HCT116 (cell line): ENCODE measurements at regions not wholly inside any gene's neighbourhood (a gene's known extent, or its start where the extent isn't known, plus 50 kb on each side); places are given as distances from the start of the nearest gene placed in this dataset.

Source experiments
- ATAC-seq: fragments of 200-7000 bp; cut with Tn5 transposase; 2 replicates; pipeline ENCODE4 v1.9.1; 2020; ENCODE audit warnings: mild to moderate bottlenecking, moderate library complexity
- BruUV-seq: library from RNA; stranded (reverse); fragments of 400-500 nt; replicated peaks from 2 replicates; lab custom pipeline; 2021; lab: Mats Ljungman, UMichigan
- CTCF ChIA-PET: fragments of 300-600 bp; sonication (Branson Sonifier 250); formaldehyde crosslinking; loops from one replicate; lab custom pipeline; 2021; ENCODE audit warnings: antibody characterized with exemption; lab: Charles Lee
- POLR2A ChIA-PET: fragments of 300-600, 350-600 bp; sonication (Branson Sonifier 250); formaldehyde crosslinking; loops from one replicate; lab custom pipeline; 2021; ENCODE audit warnings: antibody characterized with exemption; lab: Charles Lee
- RAD21 ChIA-PET, 2 experiments: fragments of 300-600 bp; sonication (Branson Sonifier 250); formaldehyde crosslinking; loops; one replicate each; lab custom pipeline; 2023; ENCODE audit warnings: low total read pairs in 2 of 2; ENCODE audit not compliant: uncharacterized antibody in 2 of 2, unreplicated experiment in 2 of 2, low non-redundant PET in 1 of 2; lab: Charles Lee
- DNase-seq: peaks from one replicate; pipeline ENCODE4 v3.0.0-alpha.2; 2010; ENCODE audit warnings: low read depth, low spot score
- H2AFZ ChIP-seq: fragments of 200-600 bp; shearing (Covaris generic), sonication (generic); 2 replicates; pipeline ENCODE4 v1.6.1; 2017; ENCODE audit warnings: low read depth, mixed run types, mixed read lengths, antibody characterized with exemption, low read length; ENCODE audit not compliant: poor library complexity, severe bottlenecking
- H3K27ac ChIP-seq: 2 replicates; pipeline ENCODE4 v1.5.1; 2012; ENCODE audit warnings: low read depth, low read length
- H3K27me3 ChIP-seq: fragments of 200-600 bp; sonication (generic); 2 replicates; pipeline ENCODE4 v1.6.1; 2016; ENCODE audit warnings: mixed run types, low read length, mixed read lengths; ENCODE audit not compliant: insufficient read depth
- H3K36me3 ChIP-seq, 2 experiments: fragments of 200-500 bp in 1 of 2; fragments of 200-600 bp in 1 of 2; sonication (Bioruptor generic) in 1 of 2; sonication (generic) in 1 of 2; 2 replicates each; pipeline versions ENCODE4 v1.5.1 to v1.6.1; 2014 to 2016; ENCODE audit warnings: low read length in 2 of 2, inconsistent platforms in 1 of 2, mixed read lengths in 1 of 2, mixed run types in 1 of 2; ENCODE audit not compliant: insufficient read depth in 2 of 2, control insufficient read depth in 1 of 2
- H3K4me1 ChIP-seq, 2 experiments: fragments of 200-600 bp in 1 of 2; sonication (generic) in 1 of 2; 2 replicates each; pipeline versions ENCODE4 v1.5.1 to v1.6.1; 2012 to 2017; ENCODE audit warnings: low read length in 2 of 2, inconsistent platforms in 1 of 2, mild to moderate bottlenecking in 1 of 2, mixed read lengths in 1 of 2, mixed run types in 1 of 2, moderate library complexity in 1 of 2; ENCODE audit not compliant: insufficient read depth in 2 of 2, control insufficient read depth in 1 of 2
- H3K4me2 ChIP-seq: fragments of 200-600 bp; sonication (generic); 2 replicates; pipeline ENCODE4 v1.6.1; 2017; ENCODE audit warnings: mixed run types, low read length, mixed read lengths
- H3K4me3 ChIP-seq, 2 experiments: fragments of 200-600 bp in 1 of 2; sonication (generic) in 1 of 2; replicated peaks in 1 of 2; 2 replicates each; pipeline ENCODE4 v1.5.1; 2011 to 2016; ENCODE audit warnings: low read length in 2 of 2, control low read depth in 1 of 2, low read depth in 1 of 2, mild to moderate bottlenecking in 1 of 2, mixed read lengths in 1 of 2, mixed run types in 1 of 2
- H3K79me2 ChIP-seq: fragments of 200-600 bp; sonication (generic); 2 replicates; pipeline ENCODE4 v1.6.1; 2017; ENCODE audit warnings: mild to moderate bottlenecking, mixed run types, low read length, moderate library complexity, mixed read lengths; ENCODE audit not compliant: insufficient read depth
- H3K9ac ChIP-seq: fragments of 200-600 bp; sonication (generic); 2 replicates; pipeline ENCODE4 v1.6.1; 2016; ENCODE audit warnings: low read length, mixed read lengths
- H3K9me2 ChIP-seq: fragments of 200-600 bp; sonication (generic), shearing (Covaris generic); 2 replicates; pipeline ENCODE4 v1.6.1; 2017; ENCODE audit warnings: mixed run types, mild to moderate bottlenecking, moderate library complexity; ENCODE audit not compliant: insufficient read depth
- H3K9me3 ChIP-seq, 2 experiments: fragments of 200-500 bp in 1 of 2; fragments of 200-600 bp in 1 of 2; sonication (Bioruptor generic) in 1 of 2; sonication (generic) in 1 of 2; 2 replicates each; pipeline ENCODE4 v1.6.1; 2014 to 2017; ENCODE audit warnings: low read length in 2 of 2, mixed read lengths in 2 of 2, inconsistent platforms in 1 of 2, low read depth in 1 of 2, mild to moderate bottlenecking in 1 of 2, mixed run types in 1 of 2, moderate library complexity in 1 of 2; ENCODE audit not compliant: control insufficient read depth in 1 of 2, insufficient read depth in 1 of 2
- H4K20me1 ChIP-seq: fragments of 200-600 bp; sonication (generic), shearing (Covaris generic); 2 replicates; pipeline ENCODE4 v1.6.1; 2017; ENCODE audit warnings: mixed run types, mild to moderate bottlenecking, moderate library complexity; ENCODE audit not compliant: insufficient read depth
- CBX3 ChIP-seq: IDR thresholded peaks from 2 replicates; pipeline ENCODE4 v1.6.1; 2012; ENCODE audit warnings: low read depth
- CEBPB ChIP-seq: IDR thresholded peaks from 2 replicates; pipeline ENCODE4 v1.6.1; 2012; ENCODE audit warnings: low read depth
- ELF1 ChIP-seq: IDR thresholded peaks from 2 replicates; pipeline ENCODE4 v1.6.1; 2012; ENCODE audit warnings: low read depth, borderline replicate concordance
- EZH2 ChIP-seq: fragments of 200-600 bp; sonication (generic); IDR thresholded peaks from 2 replicates; pipeline ENCODE4 v1.6.1; 2017; ENCODE audit warnings: antibody characterized with exemption, mixed run types
- EZH2phosphoT487 ChIP-seq: fragments of 200-600 bp; IDR thresholded peaks from 2 replicates; pipeline ENCODE4 v1.6.1; 2018; ENCODE audit warnings: antibody characterized with exemption, borderline replicate concordance
- JUND ChIP-seq: IDR thresholded peaks from 2 replicates; pipeline ENCODE4 v1.6.1; 2012
- RAD21 ChIP-seq: IDR thresholded peaks from 2 replicates; pipeline ENCODE4 v1.6.1; 2012; ENCODE audit warnings: low read depth, mild to moderate bottlenecking
- SIN3A ChIP-seq: IDR thresholded peaks from 2 replicates; pipeline ENCODE4 v1.6.1; 2012; ENCODE audit warnings: low read depth
- TCF7L2 ChIP-seq: IDR thresholded peaks from 2 replicates; pipeline ENCODE4 v1.7.0; 2011; ENCODE audit warnings: borderline replicate concordance, inconsistent platforms; ENCODE audit not compliant: insufficient read depth, insufficient read length; ENCODE audit errors: extremely low read depth
- ZFX ChIP-seq: fragments of 450-650 bp; IDR thresholded peaks from 2 replicates; pipeline ENCODE4 v1.6.1; 2017
- ZNF274 ChIP-seq: fragments of 200-500 bp; sonication (Bioruptor generic); IDR thresholded peaks from 2 replicates; pipeline ENCODE4 v1.6.1; 2014; ENCODE audit warnings: mild to moderate bottlenecking, low read depth, low read length, inconsistent platforms
- intact Hi-C: fragments of 100-400 bp; cut with micrococcal nuclease; formaldehyde crosslinking; loops from 2 replicates; pipeline ENCODE4 v1.10.0; 2022
- TF ChIP-seq, protein P1 (sequence below): IDR thresholded peaks from 2 replicates; pipeline ENCODE4 v1.6.1; 2011; ENCODE audit warnings: mild to moderate bottlenecking, low read length, moderate library complexity; ENCODE audit not compliant: insufficient replicate concordance; ENCODE audit errors: extremely low read depth
- TF ChIP-seq, protein P2 (sequence below), 3 experiments: fragments of 200-600 bp in 1 of 3; sonication (generic) in 1 of 3; IDR thresholded peaks in 2 of 3; conservative IDR thresholded peaks in 1 of 3; 2 replicates each; pipeline ENCODE4 v1.5.1; 2012 to 2017; ENCODE audit warnings: low read depth in 2 of 3, low read length in 2 of 3, antibody characterized with exemption in 1 of 3, borderline replicate concordance in 1 of 3, control low read depth in 1 of 3, mild to moderate bottlenecking in 1 of 3, mixed read lengths in 1 of 3, mixed run types in 1 of 3, moderate library complexity in 1 of 3; ENCODE audit not compliant: insufficient read depth in 1 of 3
- TF ChIP-seq, protein P3 (sequence below): IDR thresholded peaks from 2 replicates; pipeline ENCODE4 v1.6.1; 2012

DNA sequence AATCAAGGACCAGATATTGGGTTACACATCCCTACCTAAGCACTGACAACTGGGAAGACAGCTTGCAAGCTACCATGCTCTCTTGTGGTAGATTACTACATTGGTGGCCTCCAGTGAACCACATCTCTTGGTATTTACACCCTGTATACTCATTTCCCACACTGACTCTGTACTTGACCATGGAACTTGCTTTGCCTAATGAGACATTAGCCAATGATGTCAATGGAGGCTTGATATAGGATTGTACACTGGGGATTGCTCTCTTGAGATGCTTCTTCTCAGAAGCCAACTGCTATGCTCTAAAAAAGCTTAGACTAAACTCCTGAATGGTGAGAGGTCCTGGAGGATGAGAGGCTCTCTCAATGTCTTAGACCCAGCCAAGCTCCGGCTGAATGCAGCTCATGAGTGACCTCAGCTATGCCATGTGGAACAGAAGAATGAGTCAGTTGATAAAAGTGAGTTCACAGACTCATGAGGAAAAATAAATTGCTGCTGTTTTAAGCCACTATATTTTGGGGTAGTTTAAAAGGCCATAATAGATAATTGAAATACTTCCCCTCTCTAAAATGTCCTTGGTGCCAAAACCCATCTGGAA is 61.5 kb upstream of the GALNT15 start:
- no TSS peak for BruUV-seq
- H3K9ac ChIP-seq = no peak overlapping the region
- no peak for TF ChIP-seq EZH2
- no peak for TF ChIP-seq CEBPB
- TF ChIP-seq RAD21 = no peak
- TF ChIP-seq ELF1 = no peak
- TF ChIP-seq ZFX = no peak
- TF ChIP-seq, protein P1, sequence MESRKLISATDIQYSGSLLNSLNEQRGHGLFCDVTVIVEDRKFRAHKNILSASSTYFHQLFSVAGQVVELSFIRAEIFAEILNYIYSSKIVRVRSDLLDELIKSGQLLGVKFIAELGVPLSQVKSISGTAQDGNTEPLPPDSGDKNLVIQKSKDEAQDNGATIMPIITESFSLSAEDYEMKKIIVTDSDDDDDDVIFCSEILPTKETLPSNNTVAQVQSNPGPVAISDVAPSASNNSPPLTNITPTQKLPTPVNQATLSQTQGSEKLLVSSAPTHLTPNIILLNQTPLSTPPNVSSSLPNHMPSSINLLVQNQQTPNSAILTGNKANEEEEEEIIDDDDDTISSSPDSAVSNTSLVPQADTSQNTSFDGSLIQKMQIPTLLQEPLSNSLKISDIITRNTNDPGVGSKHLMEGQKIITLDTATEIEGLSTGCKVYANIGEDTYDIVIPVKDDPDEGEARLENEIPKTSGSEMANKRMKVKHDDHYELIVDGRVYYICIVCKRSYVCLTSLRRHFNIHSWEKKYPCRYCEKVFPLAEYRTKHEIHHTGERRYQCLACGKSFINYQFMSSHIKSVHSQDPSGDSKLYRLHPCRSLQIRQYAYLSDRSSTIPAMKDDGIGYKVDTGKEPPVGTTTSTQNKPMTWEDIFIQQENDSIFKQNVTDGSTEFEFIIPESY = no peak
- TF ChIP-seq CBX3 = no peak
- TF ChIP-seq EZH2phosphoT487 = no peak
- TF ChIP-seq, protein P2, sequence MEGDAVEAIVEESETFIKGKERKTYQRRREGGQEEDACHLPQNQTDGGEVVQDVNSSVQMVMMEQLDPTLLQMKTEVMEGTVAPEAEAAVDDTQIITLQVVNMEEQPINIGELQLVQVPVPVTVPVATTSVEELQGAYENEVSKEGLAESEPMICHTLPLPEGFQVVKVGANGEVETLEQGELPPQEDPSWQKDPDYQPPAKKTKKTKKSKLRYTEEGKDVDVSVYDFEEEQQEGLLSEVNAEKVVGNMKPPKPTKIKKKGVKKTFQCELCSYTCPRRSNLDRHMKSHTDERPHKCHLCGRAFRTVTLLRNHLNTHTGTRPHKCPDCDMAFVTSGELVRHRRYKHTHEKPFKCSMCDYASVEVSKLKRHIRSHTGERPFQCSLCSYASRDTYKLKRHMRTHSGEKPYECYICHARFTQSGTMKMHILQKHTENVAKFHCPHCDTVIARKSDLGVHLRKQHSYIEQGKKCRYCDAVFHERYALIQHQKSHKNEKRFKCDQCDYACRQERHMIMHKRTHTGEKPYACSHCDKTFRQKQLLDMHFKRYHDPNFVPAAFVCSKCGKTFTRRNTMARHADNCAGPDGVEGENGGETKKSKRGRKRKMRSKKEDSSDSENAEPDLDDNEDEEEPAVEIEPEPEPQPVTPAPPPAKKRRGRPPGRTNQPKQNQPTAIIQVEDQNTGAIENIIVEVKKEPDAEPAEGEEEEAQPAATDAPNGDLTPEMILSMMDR (IDR thresholded peaks at IDR 0.05 in 2 of 3, conservative IDR thresholded peaks at IDR 0.05 in 1 of 3; ENCODE audit: borderline replicate concordance in 1 of 3, insufficient read depth in 1 of 3, low read depth in 2 of 3, low read length in 2 of 3) = no peak
- no peak for TF ChIP-seq TCF7L2
- TF ChIP-seq, protein P3, sequence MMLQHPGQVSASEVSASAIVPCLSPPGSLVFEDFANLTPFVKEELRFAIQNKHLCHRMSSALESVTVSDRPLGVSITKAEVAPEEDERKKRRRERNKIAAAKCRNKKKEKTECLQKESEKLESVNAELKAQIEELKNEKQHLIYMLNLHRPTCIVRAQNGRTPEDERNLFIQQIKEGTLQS = no peak
- no peak for TF ChIP-seq ZNF274
- TF ChIP-seq SIN3A = no peak
- TF ChIP-seq JUND = no peak
- no peaks in the 10 kb centered on the region for H3K9me2 ChIP-seq
- ATAC-seq (no peak), DNase-seq (no peak)
- ChIA-PET POLR2A (no interaction called here), CTCF (no interaction called here), RAD21 (no interaction called here)
- no peak overlapping the region for H3K4me2 ChIP-seq
- H3K36me3 ChIP-seq = no peaks in the 10 kb centered on the region
- no peaks in the 10 kb centered on the region for H3K79me2 ChIP-seq
- no peaks in the 10 kb centered on the region for H4K20me1 ChIP-seq
- H3K4me1 ChIP-seq = no peaks in the 10 kb centered on the region
- H3K9me3 ChIP-seq = no peaks in the 10 kb centered on the region
- H3K27ac ChIP-seq = no peak overlapping the region
- no peaks in the 10 kb centered on the region for H3K27me3 ChIP-seq
- no peak overlapping the region for H2AFZ ChIP-seq
- intact Hi-C loops = no loop called here
- H3K4me3 ChIP-seq = no peak overlapping the region
